M059J (cell line): ENCODE measurements at regions not wholly inside any gene's neighbourhood (a gene's known extent, or its start where the extent isn't known, plus 50 kb on each side); places are given as distances from the start of the nearest gene placed in this dataset.
A peak's percentile ranks its signal among the peaks of the same experiment; 100 is the strongest.
"Not testable (repeated sequence)": the region's sequence is repeated elsewhere in the genome, so short reads cannot be mapped to it uniquely, and the experiment has no call there.

Experiments
- DNase-seq: peaks from one replicate; pipeline ENCODE4 v3.0.0-alpha.2; 2012; ENCODE audit warnings: low read depth

DNA sequence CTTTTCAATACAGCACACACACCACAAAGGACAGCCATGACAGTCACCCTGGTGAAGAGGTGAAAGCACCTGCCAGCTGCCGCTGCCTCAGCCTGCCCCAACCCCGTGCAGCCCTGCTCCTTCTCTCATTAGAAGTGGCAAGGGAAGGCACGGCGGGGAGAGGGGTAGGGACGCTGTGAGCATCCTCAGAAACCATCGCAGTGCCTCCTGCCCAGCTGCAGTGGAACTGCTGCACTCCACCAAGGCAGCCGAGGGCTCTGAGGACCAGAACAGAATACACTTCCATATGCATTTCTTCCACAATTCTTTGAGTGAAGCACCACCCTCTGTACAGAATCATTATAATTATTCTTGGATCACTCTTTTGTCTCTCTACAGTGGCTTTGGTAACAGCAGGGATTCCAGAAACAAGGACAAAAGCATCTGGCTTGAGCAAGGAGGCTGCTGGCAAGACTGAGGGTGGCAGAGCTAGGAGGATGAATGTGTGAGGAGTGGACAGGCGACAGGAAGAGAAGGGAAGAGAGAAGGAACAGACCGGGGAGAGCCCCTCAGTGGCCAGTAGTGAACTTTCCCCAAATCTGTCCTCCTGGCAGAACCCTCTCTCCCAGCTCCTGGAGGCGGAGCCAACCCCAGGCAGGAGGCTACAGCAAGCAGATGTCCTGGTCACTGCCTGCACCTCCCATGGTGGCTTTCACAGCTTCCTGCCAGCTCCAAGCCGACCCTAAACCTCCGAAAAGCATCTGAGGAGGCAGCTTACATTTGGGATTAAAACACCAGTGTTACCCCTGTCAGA, 73.2 kb downstream of the MTNR1A start:
- no peak for DNase-seq

GRCh38 chr4:186475202-186475601, 80.2 kb downstream of the MTNR1A start:
- DNase-seq, result no peak

GRCh38 chr4:186473933-186474332, 81.4 kb downstream of the MTNR1A start:
- DNase-seq, result no peak

- peak; percentile 30 for DNase-seq
These were observed 82.4 kb downstream of the MTNR1A start for GRCh38 chr4:186472948-186473347.

- DNase-seq, result no peak
These were observed 83.9 kb downstream of the MTNR1A start for GRCh38 chr4:186471441-186471840.

- no peak for DNase-seq
These were observed 97.3 kb downstream of the MTNR1A start for GRCh38 chr4:186458050-186458449.

- no peak for DNase-seq
These were observed 103.4 kb downstream of the MTNR1A start for GRCh38 chr4:186451982-186452381.

DNA sequence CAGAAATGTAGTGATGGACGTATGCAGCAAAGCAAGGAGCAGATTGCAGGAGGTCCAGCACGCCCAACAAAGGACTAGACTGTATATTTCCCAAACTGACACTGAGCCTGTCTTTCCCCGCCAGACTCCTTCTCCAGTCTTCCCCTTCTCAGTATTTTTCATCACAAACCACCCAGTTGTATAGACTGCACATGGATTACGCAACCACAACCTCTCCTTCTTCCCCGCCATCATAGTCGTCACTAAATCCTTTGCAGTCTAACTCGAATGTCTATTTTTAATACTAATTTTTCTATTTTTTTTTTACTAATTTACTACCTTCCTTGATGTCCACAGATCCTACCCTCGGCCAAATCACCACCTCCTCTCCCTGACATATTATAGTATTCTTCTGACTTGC, 105.4 kb downstream of the MTNR1A start:
- DNase-seq, result no peak

DNA sequence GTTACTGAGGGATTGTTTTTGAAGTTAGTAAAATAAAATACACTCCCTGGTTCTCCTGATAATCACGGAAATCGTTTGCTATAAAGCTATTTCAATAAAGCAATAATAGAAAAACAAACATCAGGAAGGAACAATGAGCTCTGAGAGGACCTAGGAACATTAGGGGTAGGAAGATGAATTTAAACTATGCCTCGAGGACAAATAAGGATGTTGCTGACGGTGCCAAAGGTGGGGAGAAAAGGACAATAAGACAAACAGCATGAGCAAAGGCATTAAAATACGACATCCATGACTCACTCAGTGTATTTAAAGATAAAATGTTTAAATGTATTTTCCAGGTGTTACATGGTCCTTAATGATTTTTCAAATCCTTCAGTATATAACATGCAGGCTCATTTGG, 110.3 kb downstream of the MTNR1A start:
- DNase-seq, result no peak

- no peak for DNase-seq
These were observed 113.9 kb downstream of the MTNR1A start for GRCh38 chr4:186441502-186441901.

DNA sequence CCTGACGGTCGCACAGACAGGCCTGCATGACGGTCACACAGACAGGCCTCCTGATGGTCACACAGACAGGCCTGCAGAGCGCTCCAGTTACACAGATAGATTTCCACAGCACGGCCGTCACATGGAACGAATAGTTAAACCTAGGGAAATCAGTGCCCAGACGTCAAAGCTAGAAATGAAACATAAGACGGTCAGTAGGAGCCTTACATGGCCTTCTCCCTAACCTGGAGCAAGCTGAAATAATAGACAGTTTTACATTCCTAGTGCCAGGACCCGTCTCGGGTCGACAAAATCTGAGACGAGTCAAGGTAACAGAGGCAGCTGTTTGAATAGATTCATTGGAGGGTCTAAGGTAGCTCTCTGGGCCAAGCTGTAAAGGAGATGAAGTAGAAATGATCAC, 126.9 kb downstream of the MTNR1A start:
- DNase-seq, result no peak

DNA sequence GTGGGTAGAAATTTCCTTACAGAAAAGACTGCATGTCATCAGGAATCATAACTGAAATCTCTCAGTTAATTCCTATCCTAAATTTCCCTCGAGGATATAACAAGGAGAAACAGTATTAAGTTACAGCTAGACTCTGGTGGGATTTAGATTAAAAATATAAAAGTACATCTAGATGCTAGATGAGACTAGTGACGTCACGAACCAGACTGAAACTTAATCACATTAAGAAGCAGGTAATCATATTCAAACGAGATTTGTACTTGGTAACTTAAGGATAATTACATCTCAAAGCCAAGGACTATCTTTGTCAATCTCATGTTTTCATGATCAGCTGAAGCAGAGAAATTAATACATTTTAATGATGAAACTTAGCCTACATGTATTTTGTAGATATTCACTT, 130.6 kb downstream of the MTNR1A start:
- DNase-seq, result no peak

- DNase-seq, result no peak
These were observed 133.1 kb downstream of the MTNR1A start for GRCh38 chr4:186422296-186422695.

- DNase-seq, result no peak
These were observed 138.8 kb downstream of the MTNR1A start for GRCh38 chr4:186416451-186417060.

DNA sequence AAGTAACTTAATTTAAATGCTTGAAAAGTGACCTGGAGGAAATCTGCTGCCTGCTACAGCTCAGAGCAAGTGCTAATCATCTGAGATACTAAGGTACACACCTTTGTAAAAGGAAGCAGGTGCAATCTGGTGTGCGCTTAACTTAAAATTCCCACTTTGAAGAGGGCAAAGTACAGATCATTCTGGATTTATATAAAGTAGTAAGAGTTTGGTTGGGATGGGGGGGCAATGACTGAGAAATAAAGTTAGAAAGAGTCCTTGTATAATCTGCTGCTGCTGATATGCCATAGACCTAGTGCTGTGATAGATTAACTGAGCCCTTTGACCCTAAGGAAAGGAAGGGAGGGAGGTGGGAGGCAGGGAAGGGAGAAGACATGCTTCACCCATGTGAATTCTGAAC, 141.0 kb downstream of the MTNR1A start:
- DNase-seq, result no peak

GRCh38 chr4:186405957-186406356, 140.0 kb downstream of the F11 start:
- no peak for DNase-seq

DNA sequence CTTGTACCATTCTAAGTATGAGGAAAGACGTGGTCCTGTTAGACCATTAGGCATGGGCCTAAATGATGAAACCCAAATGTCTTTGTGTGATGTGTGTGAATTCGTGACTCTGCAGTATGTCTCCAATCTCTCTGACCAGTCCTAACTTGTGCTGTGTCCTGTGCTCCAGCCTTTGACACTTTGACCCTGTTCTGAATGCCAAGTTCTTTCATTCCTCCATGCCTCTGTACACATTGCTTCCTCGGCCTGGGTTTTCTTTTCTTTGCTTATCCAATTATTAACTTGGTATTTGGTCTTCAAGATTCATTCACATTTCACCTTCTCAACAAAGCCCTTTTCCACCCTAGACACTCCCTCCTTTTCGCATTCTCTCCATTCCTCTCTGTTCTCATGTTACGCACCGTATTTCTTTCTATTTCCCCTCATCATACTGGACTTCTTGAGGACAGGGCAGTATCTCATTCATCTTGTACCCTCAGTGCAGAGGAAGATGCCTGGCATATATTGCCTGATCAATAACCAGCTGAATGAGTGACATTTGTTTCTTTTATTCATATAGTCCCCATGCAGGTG, 138.7 kb downstream of the F11 start:
- DNase-seq, result no peak

DNA sequence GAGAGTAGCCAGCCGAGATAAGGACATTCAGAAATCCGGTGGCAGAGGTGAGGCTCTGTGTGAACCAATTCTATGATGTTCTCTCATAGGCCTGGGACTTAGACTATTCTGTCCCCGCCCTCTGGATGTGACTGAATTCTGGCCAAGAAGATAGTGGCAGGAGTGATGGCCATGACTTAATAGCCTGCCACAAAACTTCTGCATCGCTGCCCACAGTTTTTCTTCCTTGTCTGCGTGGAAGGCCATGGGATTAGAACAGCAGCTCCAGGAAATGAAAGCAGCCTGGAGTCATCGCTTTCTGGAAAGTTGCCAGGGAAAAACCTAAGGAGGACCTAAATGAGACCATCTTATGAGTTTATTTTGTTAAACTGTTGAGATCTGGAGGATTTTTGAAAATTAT, 134.7 kb downstream of the F11 start:
- peak; percentile 40 for DNase-seq

GRCh38 chr4:186392017-186392416, 126.0 kb downstream of the F11 start:
- no peak for DNase-seq

- DNase-seq, result not testable (repeated sequence)
These were observed 118.3 kb downstream of the F11 start for GRCh38 chr4:186384328-186384727.

DNA sequence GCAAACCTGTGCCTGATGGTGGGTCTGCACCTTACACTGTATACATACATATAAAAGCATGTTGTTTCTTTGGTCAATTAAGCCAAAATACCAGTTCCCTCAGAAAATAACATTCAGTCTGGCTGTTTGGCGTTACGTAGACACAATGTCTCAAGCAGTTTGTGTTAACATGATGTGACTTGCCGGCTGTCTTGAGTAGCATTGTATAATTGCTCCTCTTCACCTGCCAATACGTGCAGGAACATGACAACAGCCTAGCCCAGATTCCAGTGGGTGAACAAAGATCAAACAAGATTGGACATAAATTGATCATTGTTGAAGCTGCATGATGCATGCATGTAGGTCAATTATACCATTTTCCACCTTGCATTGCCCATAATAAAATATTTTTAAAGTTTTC, 102.3 kb downstream of the F11 start:
- no peak for DNase-seq

- DNase-seq, result no peak
These were observed 100.3 kb downstream of the F11 start for GRCh38 chr4:186366326-186366725.

DNA sequence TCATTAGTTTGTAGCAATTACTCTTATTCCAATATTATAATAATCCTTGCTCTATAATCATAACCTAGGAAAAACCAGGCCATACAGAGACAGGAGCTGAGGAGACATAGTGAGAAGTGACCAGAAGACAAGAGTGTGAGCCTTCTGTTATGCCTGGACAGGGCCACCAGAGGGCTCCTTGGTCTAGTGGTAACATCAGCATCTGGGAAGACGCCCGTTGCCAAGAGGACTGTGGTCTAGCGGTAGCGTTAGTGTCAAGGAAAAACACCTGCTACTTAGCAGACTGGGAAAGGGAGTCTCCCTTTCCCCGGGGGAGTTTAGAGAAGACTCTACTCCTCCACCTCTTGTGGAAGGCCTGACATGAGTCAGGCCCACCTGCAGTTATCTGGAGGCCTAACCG, 97.0 kb downstream of the F11 start:
- not testable (repeated sequence) for DNase-seq
